Hepatocyte (in vitro differentiated cells): ENCODE measurements at regions not wholly inside any gene's neighbourhood (a gene's known extent, or its start where the extent isn't known, plus 50 kb on each side); places are given as distances from the start of the nearest gene placed in this dataset.

ENCODE experiments used
- DNase-seq: peaks from one replicate; pipeline ENCODE4 v3.0.0-alpha.2; 2016; ENCODE audit warnings: low spot score
- H2AFZ ChIP-seq: fragments of 200-600 bp; sonication (generic); 2 replicates; pipeline ENCODE4 v1.6.0; 2016; ENCODE audit warnings: antibody characterized with exemption, mild to moderate bottlenecking
- H3K27ac ChIP-seq: fragments of 200-600 bp; sonication (generic); 2 replicates; pipeline ENCODE4 v1.5.1; 2016; ENCODE audit warnings: mild to moderate bottlenecking
- H3K27me3 ChIP-seq: fragments of 200-600 bp; sonication (generic); 2 replicates; pipeline ENCODE4 v1.6.1; 2016
- H3K36me3 ChIP-seq: fragments of 200-600 bp; sonication (generic); replicated peaks from 2 replicates; pipeline ENCODE4 v1.5.1; 2016; ENCODE audit warnings: low read depth; ENCODE audit not compliant: insufficient read depth
- H3K4me1 ChIP-seq: fragments of 200-600 bp; sonication (generic); 2 replicates; pipeline ENCODE4 v1.5.1; 2016; ENCODE audit warnings: mild to moderate bottlenecking, moderate library complexity; ENCODE audit not compliant: insufficient read depth
- H3K4me2 ChIP-seq: fragments of 200-600 bp; sonication (generic); 2 replicates; pipeline ENCODE4 v1.6.0; 2016
- H3K4me3 ChIP-seq: fragments of 200-600 bp; sonication (generic); 2 replicates; pipeline ENCODE4 v1.5.1; 2016; ENCODE audit warnings: mild to moderate bottlenecking
- H3K79me2 ChIP-seq: fragments of 200-600 bp; sonication (generic); 2 replicates; pipeline ENCODE4 v1.6.0; 2017; ENCODE audit warnings: mild to moderate bottlenecking
- H3K9me2 ChIP-seq: fragments of 200-600 bp; sonication (generic); replicated peaks from 2 replicates; pipeline ENCODE4 v1.6.0; 2017; ENCODE audit warnings: mild to moderate bottlenecking; ENCODE audit not compliant: insufficient read depth
- H3K9me3 ChIP-seq: fragments of 200-600 bp; sonication (generic); 2 replicates; pipeline ENCODE4 v1.5.1; 2016; ENCODE audit warnings: low read depth, mild to moderate bottlenecking
- H4K20me1 ChIP-seq: fragments of 200-600 bp; sonication (generic); 2 replicates; pipeline ENCODE4 v1.6.0; 2016; ENCODE audit warnings: mild to moderate bottlenecking; ENCODE audit not compliant: insufficient read depth, poor library complexity, severe bottlenecking
- CTCF ChIP-seq: fragments of 200-600 bp; sonication (generic); IDR thresholded peaks from 2 replicates; pipeline ENCODE4 v1.5.1; 2016; ENCODE audit warnings: antibody characterized with exemption, mild to moderate bottlenecking; ENCODE audit not compliant: poor library complexity
- EZH2 ChIP-seq: fragments of 200-600 bp; sonication (generic); IDR thresholded peaks from 2 replicates; pipeline ENCODE4 v1.6.1; 2016; ENCODE audit warnings: antibody characterized with exemption, mild to moderate bottlenecking, borderline replicate concordance
- EZH2phosphoT487 ChIP-seq: fragments of 200-600 bp; sonication (generic); IDR thresholded peaks from one replicate; pipeline ENCODE4 v1.6.1; 2018; ENCODE audit warnings: antibody characterized with exemption, mild to moderate bottlenecking, low read depth, moderate library complexity; ENCODE audit not compliant: unreplicated experiment, severe bottlenecking
- WGBS: methylation state at CpG from one replicate; pipeline ENCODE4 v1.1.6; 2016; ENCODE audit warnings: low lambda C conversion rate; ENCODE audit errors: missing lambda C conversion rate; 5-methylcytosine and 5-hydroxymethylcytosine counted together

DNA sequence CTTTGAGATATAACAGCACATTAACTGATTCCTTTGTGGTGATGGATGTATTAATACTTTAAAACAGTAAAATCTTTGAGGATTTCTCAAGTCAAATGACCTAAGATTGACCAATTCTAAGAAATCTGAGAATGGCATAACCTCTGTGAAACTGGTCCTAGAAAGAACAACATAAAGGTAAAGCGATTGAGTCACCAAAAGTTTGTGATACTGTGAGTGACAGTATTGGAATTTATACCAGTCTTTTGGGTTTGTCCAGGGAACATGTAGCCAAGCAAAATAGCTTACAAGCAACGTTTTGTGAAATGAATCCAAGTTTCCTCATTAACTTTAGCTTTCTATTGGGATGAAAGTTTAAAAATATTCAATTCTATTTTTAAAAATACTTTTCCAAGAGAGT, 157.4 kb upstream of the TMEM196 start:
- H3K27me3 ChIP-seq: no peaks in the 10 kb centered on the region

GRCh38 chr7:19930051-19930450, 156.6 kb upstream of the TMEM196 start:
- H3K36me3 ChIP-seq: no peaks in the 10 kb centered on the region
- no peak overlapping the region for H3K4me2 ChIP-seq
- 91% methylated on average over 1 of the region's 1 CpG for WGBS
- no peaks in the 10 kb centered on the region for H3K9me3 ChIP-seq
- H3K27ac ChIP-seq: no peak overlapping the region
- no peak for TF ChIP-seq EZH2phosphoT487
- H2AFZ ChIP-seq: no peak overlapping the region
- H3K79me2 ChIP-seq: no peaks in the 10 kb centered on the region
- H4K20me1 ChIP-seq: no peaks in the 10 kb centered on the region
- no peaks in the 10 kb centered on the region for H3K4me1 ChIP-seq
- DNase-seq: no peak
- no peaks in the 10 kb centered on the region for H3K27me3 ChIP-seq
- no peak overlapping the region for H3K4me3 ChIP-seq
- no peaks in the 10 kb centered on the region for H3K9me2 ChIP-seq

More for the DNA sequence above, 157.4 kb upstream of the TMEM196 start:
- H2AFZ ChIP-seq: no peak overlapping the region
- no peak overlapping the region for H3K27ac ChIP-seq
- H3K79me2 ChIP-seq: no peaks in the 10 kb centered on the region
- DNase-seq: no peak
- WGBS: 95% methylated on average over 2 of the region's 2 CpGs
- no peaks in the 10 kb centered on the region for H3K4me1 ChIP-seq
- no peaks in the 10 kb centered on the region for H3K9me2 ChIP-seq
- no peaks in the 10 kb centered on the region for H3K36me3 ChIP-seq
- TF ChIP-seq EZH2phosphoT487 (no peak), EZH2 (no peak), CTCF (no peak)
- H3K4me2 ChIP-seq: no peak overlapping the region
- no peak overlapping the region for H3K4me3 ChIP-seq
- no peaks in the 10 kb centered on the region for H3K9me3 ChIP-seq
- no peaks in the 10 kb centered on the region for H4K20me1 ChIP-seq

- DNase-seq: no peak
- H3K4me1 ChIP-seq: no peaks in the 10 kb centered on the region
- TF ChIP-seq EZH2 (no peak), CTCF (no peak), EZH2phosphoT487 (no peak)
- no peak overlapping the region for H2AFZ ChIP-seq
- no peaks in the 10 kb centered on the region for H3K9me2 ChIP-seq
- no peak overlapping the region for H3K4me2 ChIP-seq
- no peaks in the 10 kb centered on the region for H3K36me3 ChIP-seq
- no peak overlapping the region for H3K4me3 ChIP-seq
- H3K9me3 ChIP-seq: no peaks in the 10 kb centered on the region
- no peaks in the 10 kb centered on the region for H3K79me2 ChIP-seq
- no peaks in the 10 kb centered on the region for H4K20me1 ChIP-seq
- H3K27ac ChIP-seq: no peak overlapping the region
- no peaks in the 10 kb centered on the region for H3K27me3 ChIP-seq
Measured at GRCh38 chr7:19928247-19928646, 154.8 kb upstream of the TMEM196 start.

DNA sequence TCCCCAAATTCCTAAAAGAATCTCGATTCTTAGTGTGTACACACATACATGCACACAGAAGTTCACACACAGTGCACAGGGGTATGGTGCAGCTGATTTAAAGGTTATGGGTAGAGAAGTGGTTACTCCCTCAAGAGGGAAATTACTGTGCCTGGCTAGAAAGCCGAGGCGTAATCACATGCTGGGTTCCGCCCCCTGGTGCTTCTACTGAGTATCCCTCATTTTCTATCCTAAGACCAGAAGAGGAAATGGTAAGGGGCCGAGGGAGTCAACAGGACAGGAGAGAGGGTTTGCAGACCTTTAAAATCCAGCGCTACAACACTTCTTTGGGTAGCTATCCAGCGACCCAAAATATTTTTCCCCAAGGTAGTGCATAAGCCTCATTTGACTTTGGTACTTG, 147.3 kb upstream of the TMEM196 start:
- H4K20me1 ChIP-seq: no peaks in the 10 kb centered on the region
- no peaks in the 10 kb centered on the region for H3K27me3 ChIP-seq
- 95% methylated on average over 7 of the region's 7 CpGs for WGBS
- H3K9me2 ChIP-seq: no peaks in the 10 kb centered on the region
- no peak overlapping the region for H2AFZ ChIP-seq
- no peaks in the 10 kb centered on the region for H3K4me1 ChIP-seq
- H3K4me2 ChIP-seq: no peak overlapping the region
- TF ChIP-seq CTCF (no peak), EZH2 (no peak), EZH2phosphoT487 (no peak)
- no peak overlapping the region for H3K27ac ChIP-seq
- no peaks in the 10 kb centered on the region for H3K36me3 ChIP-seq
- H3K4me3 ChIP-seq: no peak overlapping the region
- no peaks in the 10 kb centered on the region for H3K79me2 ChIP-seq
- no peaks in the 10 kb centered on the region for H3K9me3 ChIP-seq
- no peak for DNase-seq
